Activated CD8-positive, alpha-beta memory T cell treated with anti-CD3 and anti-CD28 coated beads for 36 hours (primary cell): ENCODE measurements at regions not wholly inside any gene's neighbourhood (a gene's known extent, or its start where the extent isn't known, plus 50 kb on each side); places are given as distances from the start of the nearest gene placed in this dataset.

Experiments
- CTCF ChIA-PET: fragments of 350-600 bp; sonication (Branson Sonifier 250); formaldehyde crosslinking; loops from one replicate; lab custom pipeline; 2021; ENCODE audit warnings: antibody characterized with exemption; lab: Charles Lee
- POLR2A ChIA-PET: fragments of 350-600 bp; sonication (Branson Sonifier 250); formaldehyde crosslinking; loops from one replicate; lab custom pipeline; 2021; ENCODE audit warnings: antibody characterized with exemption; lab: Charles Lee

DNA sequence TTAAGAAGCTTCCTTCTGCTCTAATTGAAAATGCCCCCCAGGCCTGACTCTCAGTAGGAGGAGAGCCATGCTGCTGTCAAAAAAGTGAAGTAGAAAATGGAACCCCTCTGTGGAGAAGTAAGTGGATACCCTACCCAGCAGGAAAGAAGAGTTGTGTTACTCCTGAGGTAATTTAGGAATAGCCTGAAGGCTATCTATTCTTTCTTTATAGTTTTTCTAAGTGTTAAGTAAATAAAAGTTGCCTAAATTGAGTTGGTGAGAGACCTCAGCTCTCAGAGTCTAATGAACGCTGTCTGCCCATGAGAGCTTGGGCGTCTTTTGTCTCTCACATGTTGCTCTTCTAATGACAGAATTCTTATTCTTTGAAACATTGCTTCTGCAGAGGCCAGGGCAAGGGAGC is 116.2 kb downstream of the NSUN3 start:
- ChIA-PET CTCF (no interaction called here), POLR2A (no interaction called here)

DNA sequence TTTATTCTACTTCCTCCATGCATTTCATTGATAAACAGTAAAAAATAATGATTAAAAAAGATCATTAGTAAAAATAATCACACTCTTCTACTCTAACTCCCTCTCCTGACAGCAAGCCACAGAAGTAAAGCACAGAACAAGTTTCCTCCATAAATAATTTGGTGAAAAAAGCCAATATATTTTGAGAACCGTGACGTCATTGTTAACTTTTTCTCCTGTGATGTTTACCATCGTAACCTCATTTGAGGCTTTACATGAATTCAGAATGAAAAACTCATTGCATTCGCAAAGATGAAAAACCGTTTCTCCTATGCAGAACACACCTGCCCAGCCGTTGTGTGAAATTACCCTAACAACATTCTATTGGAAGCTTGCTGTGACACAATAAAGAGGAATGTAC is 120.7 kb downstream of the NSUN3 start:
- POLR2A ChIA-PET = no interaction called here
- CTCF ChIA-PET = no interaction called here

GRCh38 chr3:94184781-94185180 is 121.9 kb downstream of the NSUN3 start:
- CTCF ChIA-PET = no interaction called here
- POLR2A ChIA-PET = no interaction called here

DNA sequence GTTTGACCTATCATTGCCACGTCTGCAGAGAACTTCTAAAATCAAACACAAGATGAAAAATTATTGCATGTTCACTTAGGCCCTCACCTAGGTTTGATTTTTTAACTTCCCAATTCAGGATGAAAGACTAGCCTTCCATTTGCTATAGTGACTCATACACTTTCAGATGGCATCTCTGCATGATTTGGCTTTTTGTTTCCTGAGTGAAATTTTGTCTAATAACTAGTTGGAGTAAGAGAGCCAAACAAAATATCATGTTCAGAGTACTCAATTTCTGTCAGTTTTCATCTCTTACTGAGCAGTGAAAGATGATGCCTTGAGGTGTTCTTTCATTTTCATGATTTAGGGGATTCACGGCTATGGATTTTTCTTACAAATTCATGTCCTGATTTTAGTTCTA is 122.9 kb downstream of the NSUN3 start:
- ChIA-PET CTCF (no interaction called here), POLR2A (no interaction called here)

- ChIA-PET CTCF (no interaction called here), POLR2A (no interaction called here)
Observed at GRCh38 chr3:94187697-94188096, 124.8 kb downstream of the NSUN3 start.

- ChIA-PET POLR2A (no interaction called here), CTCF (no interaction called here)
Observed at GRCh38 chr3:94195381-94195780, 132.5 kb downstream of the NSUN3 start.

DNA sequence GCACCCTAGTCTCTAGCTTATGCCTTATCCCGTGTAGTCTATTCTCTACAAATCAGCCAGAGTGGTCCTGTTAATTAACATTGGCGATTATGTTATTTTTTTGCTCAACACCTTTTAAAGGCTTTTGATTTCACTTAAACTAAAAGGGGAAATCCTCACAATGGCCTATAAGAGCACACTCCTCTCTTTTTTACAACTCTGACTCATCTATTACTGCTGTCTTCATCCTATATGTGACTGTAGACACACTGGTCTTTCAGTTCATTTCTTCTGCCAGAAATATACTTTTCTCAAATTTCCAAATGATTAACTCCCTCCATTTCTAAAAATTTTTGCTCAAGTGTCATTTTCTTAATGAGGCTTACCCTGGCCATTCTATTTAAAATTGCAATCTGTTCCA is 143.4 kb downstream of the NSUN3 start:
- POLR2A ChIA-PET = no interaction called here
- CTCF ChIA-PET = no interaction called here

DNA sequence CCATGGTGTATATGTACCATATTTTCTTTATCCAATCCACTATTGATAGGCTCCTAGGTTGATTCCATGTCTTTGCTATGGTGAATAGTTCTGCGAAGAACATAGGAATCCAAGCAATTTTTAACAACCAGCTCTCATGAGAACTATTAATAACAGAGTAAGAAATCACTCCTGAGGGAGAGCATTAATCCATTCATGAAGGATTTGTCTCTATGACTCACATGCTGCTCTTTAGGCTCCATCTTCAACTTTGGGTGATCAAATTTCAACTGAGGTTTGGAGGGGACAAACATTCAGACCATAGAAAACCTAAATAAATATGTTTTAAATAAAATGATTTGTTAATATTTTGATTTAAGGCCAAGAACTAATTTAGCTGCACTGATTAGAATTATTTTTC is 147.4 kb downstream of the NSUN3 start:
- POLR2A ChIA-PET = no interaction called here
- CTCF ChIA-PET = no interaction called here

GRCh38 chr3:94217406-94217805 is 154.5 kb downstream of the NSUN3 start:
- POLR2A ChIA-PET = no interaction called here

DNA sequence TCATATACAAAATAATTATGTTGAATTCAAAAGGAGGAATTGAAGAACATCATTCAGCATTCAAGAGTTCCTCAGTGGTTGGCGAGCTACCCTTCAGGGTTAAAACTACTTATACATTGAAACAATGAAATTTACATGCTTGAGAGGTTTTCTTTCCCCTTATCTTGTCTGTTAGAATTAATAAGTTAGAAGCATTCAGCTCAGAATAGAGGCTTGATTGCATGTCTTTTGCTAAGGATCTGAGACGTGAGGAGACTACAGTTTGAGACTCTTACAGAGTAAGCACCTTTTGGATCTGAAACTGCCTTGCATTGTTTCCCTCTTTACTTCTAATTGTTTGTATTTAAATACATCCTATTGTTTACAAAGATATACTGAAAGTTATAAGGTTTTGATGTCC is 157.6 kb downstream of the NSUN3 start:
- POLR2A ChIA-PET = no interaction called here
- CTCF ChIA-PET = no interaction called here

More at GRCh38 chr3:94217406-94217805, 154.5 kb downstream of the NSUN3 start:
- CTCF ChIA-PET = no interaction called here

GRCh38 chr3:94221829-94222228 is 159.0 kb downstream of the NSUN3 start:
- ChIA-PET CTCF (interaction anchor here (1.2 kb wide), 1 partner anchor 13 kb away, joined by 3 read pairs; no protein-coding TSS in a partner anchor), POLR2A (no interaction called here)

DNA sequence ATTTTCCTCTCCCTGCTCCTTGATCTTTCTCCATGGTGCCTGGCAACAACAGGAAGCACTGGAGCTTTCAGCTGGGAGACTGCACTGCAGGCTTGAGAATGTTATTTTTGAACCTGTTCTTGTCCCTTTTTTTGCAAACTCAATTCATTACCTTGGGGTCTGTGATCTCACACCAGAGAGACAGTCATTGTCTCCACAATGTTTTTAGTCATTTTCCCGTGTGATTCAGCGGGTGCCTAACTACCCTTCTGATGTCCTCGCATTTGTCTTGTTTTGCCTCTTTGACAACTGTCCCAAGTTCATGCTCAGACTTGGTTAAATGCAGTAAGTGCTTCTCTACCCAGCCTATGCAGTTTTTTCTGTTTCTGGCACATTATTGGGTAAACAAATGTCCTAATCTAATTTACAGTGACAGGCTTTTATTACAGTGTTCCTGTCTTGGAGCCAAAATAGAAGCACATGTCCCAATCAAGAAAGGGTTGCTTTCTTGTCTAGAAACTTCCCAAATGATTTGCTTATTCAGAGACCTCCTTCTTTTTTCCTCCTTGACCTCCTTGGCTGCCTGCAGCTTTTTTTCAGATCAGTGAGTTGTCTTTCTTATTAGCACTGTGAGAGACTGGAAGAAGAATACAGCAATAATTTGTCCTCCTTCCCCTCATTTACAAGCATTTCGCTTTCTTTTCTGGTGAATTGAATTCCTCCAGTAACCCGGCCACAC is 162.4 kb downstream of the NSUN3 start:
- ChIA-PET POLR2A (no interaction called here), CTCF (no interaction called here)

DNA sequence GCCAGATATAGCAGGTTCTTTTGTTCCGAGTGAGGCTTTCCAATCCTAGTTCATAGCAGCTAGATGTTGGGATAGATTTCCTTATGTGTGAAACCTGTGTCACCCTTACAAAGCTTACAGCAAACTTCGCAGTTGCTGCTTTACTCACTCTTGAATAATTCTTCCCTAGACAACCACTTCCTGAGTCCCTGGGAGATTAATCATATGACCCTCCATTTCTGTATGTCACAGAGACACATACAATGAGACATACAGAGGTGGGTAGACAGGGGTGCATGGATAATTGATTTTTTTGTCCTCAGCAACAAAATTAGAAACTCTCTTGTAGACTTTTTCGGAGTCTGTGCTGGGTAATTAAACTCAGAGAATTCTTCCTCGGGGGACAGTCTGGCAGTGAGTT is 163.2 kb downstream of the NSUN3 start:
- ChIA-PET CTCF (no interaction called here), POLR2A (no interaction called here)

DNA sequence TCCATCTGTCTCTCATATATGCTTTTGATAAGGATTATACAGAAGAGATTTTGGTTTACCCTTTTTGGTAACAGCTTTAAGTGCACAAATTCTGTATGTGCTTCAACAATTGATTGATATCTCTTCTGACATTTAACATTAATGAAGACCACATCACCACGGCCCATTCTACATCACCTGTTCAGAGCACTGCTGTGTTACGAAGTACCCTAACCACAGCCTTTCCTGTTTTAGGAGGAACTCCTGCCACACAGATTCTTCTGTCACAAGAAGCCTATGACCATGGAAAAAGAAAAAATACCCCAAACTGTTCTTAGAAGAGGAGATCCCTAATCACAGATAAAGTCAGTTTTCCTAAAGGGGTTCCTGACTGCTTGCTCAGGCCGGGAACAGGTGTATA is 170.1 kb downstream of the NSUN3 start:
- CTCF ChIA-PET = no interaction called here

GRCh38 chr3:94234177-94234788 is 171.4 kb downstream of the NSUN3 start:
- CTCF ChIA-PET = interaction anchor here (0.7 to 1.8 kb wide), 2 partner anchors 12 to 15 kb away, joined by 3 to 5 read pairs; no protein-coding TSS in a partner anchor
- POLR2A ChIA-PET = no interaction called here

More for the DNA sequence above, 170.1 kb downstream of the NSUN3 start:
- POLR2A ChIA-PET = no interaction called here

DNA sequence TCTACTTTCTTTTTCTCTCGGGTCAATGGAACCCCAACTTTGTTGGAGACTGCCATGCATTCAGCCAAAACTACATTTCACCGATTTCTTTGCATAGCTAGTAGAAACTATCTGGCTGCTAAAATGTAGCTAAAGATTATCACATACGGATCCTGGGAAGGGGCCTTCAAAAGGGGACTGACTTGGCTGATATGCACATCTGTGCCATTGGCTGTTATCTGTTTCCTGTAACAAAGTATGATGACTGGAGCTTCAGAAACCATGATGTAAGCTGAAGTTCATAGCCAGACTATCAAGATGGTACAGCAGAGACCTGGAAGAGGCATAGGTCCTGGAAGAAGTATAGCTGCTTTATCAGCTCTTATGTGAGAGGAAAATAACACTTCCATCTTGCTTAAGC is 179.1 kb downstream of the NSUN3 start:
- ChIA-PET CTCF (no interaction called here), POLR2A (no interaction called here)

DNA sequence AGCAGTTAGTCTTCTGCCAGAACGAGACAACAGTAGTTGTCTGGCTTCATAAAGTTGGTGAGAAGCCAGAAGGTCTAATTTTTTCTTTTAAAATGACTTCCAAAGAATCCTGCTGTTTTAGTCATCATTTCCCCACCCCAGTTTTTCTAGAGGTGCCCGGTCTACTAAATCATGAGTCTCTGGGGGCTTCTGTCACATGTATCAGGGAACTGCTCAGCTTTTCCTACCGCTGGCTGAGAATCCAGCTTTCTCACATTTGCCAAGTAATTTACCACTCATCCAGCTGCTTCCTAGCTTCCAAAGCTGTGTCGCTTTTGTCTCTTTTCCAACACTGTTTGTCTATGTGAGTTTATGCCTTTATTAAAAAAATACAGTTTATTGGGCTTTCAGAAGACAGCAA is 183.3 kb downstream of the NSUN3 start:
- CTCF ChIA-PET = no interaction called here
- POLR2A ChIA-PET = no interaction called here

DNA sequence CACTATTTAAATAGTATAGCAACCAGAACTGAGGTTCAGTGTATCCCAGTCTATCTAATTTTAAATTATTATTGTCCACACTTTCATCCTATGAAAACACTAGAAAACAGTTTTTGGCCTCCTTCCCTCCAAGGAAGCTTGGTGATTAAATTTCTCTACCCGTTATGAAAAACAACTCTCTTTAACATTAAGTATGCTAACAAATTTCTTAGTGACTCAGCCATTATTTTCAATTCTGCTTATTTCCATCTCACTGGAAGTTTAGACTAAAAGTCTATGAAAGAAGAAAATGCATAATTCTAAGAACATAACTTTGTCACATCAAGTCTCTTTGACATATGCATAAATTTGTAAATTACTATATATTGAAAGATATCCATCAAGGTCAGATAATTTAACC is 185.2 kb downstream of the NSUN3 start:
- ChIA-PET POLR2A (no interaction called here), CTCF (no interaction called here)

- POLR2A ChIA-PET = no interaction called here
- CTCF ChIA-PET = interaction anchor here (0.7 to 2.0 kb wide), 3 partner anchors 11 to 20 kb away, joined by 3 to 5 read pairs (median 5); no protein-coding TSS in a partner anchor
Observed at GRCh38 chr3:94249491-94250079, 186.7 kb downstream of the NSUN3 start.

- ChIA-PET POLR2A (no interaction called here), CTCF (interaction anchor here (0.5 kb wide), 1 partner anchor 13 kb away, joined by 3 read pairs; no protein-coding TSS in a partner anchor)
Observed at GRCh38 chr3:94251566-94251965, 188.7 kb downstream of the NSUN3 start.

DNA sequence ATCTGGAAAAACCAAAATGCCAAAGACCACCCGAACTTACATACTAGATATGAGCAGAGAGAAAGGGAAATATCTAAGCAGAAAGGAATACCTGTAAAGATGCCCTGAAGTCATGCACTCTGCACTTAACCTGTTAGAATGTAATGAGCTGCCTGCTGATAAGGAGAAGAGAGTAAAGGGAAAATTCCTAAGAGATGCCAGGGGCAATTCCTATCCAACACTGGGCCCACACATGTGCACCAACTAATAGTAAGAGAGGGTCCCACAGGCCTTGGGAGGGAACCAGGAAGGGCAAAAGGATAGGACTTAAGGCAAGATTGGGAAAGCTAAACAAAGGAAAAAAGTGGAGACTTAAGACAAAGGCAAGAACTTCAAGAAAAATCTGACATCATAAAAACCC is 189.5 kb downstream of the NSUN3 start:
- POLR2A ChIA-PET = no interaction called here
- CTCF ChIA-PET = no interaction called here
